Left cardiac atrium (tissue), 4 donors: ENCODE measurements at regions not wholly inside any gene's neighbourhood (a gene's known extent, or its start where the extent isn't known, plus 50 kb on each side); places are given as distances from the start of the nearest gene placed in this dataset.
"Not testable (repeated sequence)": the region's sequence is repeated elsewhere in the genome, so short reads cannot be mapped to it uniquely, and the experiment has no call there.

Source experiments
- ATAC-seq, 2 donors: fragments of 200-7000 bp; cut with Tn5 transposase; one replicate each; pipeline ENCODE4 v1.9.1; 2020; ENCODE audit warnings: mild to moderate bottlenecking in 2 of 2, moderate library complexity in 2 of 2
- DNase-seq: peaks from one replicate; pipeline ENCODE4 v3.0.0-alpha.2; 2020
- intact Hi-C, 2 donors: fragments of 100-400 bp; cut with DNase I; formaldehyde crosslinking; loops; one replicate each; pipeline versions ENCODE4 v1.14.1 to v1.15.1; 2022 to 2023
- donor health status: DM: no; HTN: yes; CAD: no.
- donor health status: DM: no; HTN: yes; CAD: no; lungs with severe emphysema.
- donor health status: DM: yes; HTN: yes; CAD: no.
- donor health status: Dilated cardiomyopathy.

DNA sequence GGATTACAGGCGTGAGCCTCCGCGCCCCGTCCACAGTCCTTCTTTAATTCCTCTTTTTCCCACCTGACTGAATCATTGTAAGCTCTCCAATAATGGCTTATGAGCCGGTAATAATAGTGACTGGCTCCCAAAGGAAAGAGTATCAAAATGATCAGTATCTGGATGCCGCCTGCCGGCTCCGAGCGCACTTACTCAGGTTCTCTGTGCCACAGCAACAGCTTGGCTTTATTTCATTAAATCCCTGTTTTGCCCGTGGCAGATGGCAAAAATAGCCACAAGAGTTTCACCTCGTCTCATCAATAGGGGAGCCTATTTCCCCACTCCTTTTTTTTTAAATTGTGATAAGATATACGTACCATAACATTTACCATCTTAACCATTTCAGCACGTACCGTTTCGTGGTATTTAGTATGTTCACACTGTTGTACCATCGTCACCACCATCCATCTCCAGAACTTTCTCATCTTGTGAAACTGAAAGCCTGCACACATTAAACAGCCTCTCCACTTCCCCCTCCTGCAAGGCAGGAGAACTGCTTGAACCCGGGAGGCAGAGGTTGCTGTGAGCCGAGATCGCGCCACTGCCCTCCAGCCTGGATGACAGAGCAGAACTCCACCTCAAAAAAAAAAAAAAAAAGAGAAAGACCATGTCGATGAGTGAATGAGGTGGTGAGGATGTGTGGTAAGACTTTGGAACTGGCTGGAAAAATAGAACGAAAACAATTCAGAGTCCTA lies 80.7 kb upstream of the DLG1 start:
- no peak for ATAC-seq
- DNase-seq, result no peak
- intact Hi-C loops, result no loop called here

DNA sequence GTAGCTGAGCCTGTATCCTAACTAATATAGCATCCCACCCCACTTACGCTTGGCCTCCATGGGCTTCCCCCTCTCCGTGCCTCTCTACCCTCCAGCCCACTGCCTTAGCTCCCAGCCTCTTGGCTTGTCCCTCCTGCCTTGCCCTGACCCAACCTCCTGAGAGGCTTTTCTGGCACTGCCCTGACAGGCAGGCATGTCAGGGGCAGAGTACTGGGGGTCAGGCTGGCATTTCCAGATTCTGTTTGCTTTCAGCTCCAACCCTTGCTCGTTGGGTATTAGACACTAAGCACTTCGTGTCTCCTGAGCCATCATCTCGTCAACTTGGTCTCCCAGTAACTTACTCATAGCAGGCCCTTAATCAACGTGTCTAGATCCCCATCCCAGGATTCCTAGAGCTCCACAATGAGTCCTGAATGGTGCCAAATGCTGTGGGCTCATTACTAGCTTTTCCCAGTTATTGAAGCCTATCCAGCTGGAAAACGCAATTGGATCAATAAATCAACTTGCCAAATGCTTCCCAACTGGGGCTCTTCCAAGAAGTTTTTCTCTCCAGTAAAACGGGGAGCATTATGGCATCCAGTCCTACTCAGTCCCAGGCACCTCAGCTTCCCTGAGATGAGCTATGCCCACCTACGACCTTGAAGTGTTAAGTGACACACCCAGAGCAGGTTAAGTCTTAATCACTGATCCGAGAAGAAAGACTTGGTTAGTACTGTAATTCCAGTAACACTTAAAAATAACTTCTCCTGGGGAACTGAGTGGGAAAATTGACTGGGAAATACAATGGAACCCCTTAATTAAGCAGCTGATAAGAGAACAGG lies 78.5 kb upstream of the DLG1 start:
- intact Hi-C loops, result no loop called here
- no peak for ATAC-seq
- no peak for DNase-seq

DNA sequence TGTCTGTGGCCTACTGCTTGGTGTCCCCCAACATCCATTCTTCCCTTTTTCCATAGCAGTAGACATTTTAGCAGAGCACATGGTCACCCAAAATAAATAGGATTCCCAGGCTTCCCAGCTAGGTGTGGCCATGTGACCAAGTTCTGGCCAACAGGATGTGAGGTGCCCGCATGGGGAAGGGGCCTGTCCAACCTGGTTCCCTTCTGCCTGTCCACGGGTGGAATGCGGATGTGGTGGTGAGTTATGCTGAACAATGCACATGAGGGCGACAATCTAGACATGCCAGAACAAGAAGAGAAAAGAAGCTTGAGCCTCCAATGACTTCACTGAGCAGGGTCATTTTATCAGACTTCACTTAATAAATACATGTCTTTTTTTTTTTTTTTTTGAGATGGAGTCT lies 77.6 kb upstream of the DLG1 start:
- ATAC-seq, result no peak
- DNase-seq, result no peak
- intact Hi-C loops, result no loop called here

DNA sequence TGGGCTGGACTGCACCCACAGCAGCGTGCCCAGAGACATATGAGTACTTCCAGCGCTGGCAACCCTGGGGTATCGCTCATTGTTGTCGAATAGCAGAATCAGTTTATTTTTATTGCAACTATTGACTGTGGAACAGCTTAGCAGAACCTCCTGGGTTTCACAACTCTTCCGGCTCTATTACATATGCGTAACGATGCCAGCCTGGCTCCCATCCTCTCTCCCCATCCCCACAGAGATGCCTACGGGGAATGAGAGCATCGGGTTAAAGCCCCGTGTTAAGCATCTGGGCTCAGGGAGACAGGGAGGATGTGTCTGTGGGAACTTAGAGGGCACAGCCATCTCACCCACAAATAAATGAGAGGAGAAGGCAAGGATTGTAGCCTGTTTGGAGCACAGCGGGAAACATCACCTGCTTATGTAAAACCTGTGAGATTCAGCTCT lies 76.6 kb upstream of the DLG1 start:
- intact Hi-C loops, result no loop called here
- DNase-seq (no peak), ATAC-seq (no peak)

DNA sequence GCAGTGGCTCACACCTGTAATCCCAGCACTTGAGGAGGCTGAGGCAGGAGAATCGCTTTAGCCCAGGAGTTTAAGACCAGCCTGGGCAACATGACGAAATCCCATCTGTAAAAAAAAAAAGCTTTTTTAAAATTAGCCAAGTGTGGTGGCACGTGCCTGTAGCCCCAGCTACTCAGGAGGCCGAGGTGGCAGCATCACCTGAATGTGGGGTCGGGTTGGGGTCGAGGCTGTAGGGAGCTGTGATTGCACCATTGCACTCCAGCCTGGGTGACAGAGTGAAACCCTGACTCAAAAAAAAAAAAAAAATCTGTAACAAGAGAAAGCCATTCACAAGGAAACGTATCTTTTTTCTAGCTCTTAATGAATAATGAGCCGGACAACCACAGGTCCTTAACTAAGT lies 74.7 kb upstream of the DLG1 start:
- DNase-seq (no peak), ATAC-seq (no peak)
- intact Hi-C loops, result no loop called here

DNA sequence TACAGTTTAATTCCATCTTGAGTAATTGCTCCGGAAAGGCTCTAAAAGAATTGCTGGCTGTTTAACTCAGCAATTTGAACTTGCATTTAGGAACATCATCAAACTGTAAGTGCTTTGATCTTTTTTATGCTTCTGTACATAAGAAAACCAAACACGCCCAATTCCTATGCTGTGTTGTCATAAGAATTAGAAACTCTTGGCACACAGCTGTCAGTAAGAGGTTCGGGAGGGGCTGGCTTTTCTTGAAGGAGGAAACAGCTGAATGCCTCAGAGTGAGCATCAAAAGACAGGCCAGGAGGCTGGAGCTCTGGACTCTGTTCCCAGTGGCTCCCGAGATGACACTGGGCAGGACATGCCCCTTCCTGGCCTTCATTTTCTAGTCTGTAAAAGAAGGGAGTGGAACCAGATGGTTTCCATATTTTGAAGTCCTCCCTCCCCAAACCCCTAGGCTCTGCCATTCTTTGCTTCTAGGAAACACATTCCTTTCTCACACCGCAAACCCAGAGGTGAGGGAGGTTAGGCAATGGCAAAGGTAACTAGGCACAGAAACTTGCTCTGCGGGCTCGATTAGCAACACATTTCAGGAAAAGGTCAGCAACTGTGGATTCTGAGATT lies 73.7 kb upstream of the DLG1 start:
- intact Hi-C loops, result no loop called here
- peak in 1 of 2 donors; percentile 79 for ATAC-seq

DNA sequence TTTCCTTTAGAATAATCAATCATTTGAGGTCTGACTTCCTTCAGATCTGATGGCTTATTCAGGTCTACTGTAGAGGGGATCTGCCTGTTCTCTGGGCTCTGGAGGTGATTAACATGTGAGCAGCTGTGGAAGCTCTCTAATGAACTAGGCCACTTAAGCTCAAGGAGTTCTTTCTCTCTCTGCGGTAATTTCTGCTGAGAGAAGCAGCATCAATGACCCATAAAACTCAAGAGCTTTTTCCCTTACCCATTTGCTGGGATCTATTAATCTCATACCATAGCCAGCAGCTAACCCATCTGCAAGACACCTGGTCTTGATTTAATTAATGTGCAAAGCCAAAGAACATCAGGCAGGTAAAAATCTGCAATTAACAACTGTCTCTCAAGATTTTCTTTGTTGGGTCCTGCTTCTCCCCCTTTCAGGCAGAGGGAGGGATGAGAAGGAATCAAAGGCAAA lies 73.2 kb upstream of the DLG1 start:
- no peak for ATAC-seq
- intact Hi-C loops, result no loop called here
- no peak for DNase-seq

More for the DNA sequence above, 73.7 kb upstream of the DLG1 start:
- no peak for DNase-seq

DNA sequence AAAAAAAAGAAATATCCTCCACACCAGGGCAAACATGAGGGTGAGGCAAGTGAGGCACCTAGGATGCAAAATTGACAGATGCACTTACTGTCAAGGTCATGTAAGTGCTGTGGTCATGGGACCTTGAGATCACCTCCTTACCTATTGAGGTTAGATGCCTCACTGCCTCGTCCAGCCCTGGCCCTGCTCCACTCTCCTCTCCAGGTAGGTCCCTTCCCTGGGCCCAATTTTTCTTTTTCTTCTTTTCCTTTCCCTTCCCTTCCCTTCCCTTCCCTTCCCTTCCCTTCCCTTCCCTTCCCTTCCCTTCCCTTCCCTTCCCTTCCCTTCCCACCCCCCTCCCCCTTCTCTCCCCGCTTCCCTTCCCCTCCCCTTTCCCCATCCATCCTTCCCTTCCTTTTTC lies 71.1 kb upstream of the DLG1 start:
- no peak for DNase-seq
- intact Hi-C loops, result no loop called here

DNA sequence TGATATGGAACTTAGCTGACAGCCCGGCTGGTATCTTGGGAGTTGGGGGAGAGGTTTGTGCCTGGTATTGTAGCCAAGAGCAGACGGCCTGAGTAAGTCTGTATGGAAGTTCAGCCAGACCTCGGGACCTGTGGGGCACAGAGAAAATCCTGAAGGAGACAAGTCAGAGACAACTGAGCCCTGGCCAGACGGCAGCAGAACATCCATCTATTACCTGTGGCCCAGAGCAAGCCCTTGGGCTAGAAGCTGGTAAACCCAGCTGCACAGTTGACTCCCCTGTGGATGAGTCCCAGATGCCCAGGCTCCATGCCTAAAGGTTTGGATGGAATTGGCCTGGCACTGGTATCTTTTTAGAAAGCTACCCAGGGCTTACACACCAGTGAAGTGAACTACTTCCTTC lies 70.4 kb upstream of the DLG1 start:
- intact Hi-C loops, result no loop called here
- ATAC-seq, result no peak
- DNase-seq, result no peak

More for the DNA sequence above, 71.1 kb upstream of the DLG1 start:
- no peak for ATAC-seq

DNA sequence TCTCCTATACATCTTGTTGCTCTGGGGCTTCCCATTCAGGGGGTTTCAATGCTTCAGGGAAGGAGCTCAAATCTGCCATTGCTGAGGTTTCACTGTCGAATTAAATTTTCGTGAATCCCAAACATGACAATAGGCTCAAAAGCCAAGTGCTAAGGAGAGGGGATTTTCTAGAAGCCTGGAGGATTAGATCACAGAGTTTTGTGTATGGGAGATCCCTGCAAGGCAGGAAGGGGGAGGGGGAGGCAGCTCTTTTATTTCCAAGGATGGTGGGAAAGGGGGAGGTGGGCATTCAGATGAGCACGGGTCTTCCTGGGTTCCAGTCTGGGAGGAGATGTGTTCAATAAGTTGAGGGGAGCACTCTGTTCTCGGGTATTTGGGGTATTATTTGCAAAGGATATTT lies 69.9 kb upstream of the DLG1 start:
- DNase-seq, result no peak
- intact Hi-C loops, result no loop called here
- ATAC-seq, result no peak

DNA sequence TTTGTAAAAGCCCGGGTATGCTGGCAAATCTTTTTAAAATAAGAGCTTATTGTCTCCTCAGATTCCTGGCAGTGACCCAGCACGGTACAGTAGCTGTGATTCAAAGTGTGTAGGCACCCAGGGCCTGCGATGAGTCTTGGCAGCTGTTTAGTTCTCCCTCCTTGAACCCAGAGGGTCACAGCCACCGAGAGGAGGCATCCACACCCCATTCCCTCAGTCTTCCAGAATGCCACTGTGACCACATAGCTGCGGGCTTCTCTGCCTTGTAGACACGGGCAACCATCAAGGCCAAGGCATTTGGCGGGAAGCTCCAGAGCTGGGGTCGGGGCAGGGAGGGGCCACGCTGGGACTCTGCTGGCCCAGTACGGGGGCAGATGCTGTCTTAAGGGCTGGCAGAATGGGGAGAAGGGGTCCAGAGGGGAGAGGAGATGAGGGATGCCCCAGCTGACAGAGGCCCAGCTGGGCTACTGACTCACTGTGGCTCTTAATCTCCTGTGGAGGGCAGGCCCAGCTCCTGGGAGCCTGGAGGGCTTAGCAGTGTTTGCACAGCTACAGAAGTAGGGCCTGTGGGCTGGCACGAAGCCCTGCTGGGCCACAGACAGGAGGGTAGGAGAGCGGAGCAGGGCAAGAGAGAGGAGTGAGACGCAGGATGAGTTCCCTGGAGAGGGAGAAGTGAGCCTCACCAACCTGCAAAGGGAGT lies 68.8 kb upstream of the DLG1 start:
- ATAC-seq (peak; percentile 19 to 29), DNase-seq (no peak)
- intact Hi-C loops, result no loop called here

DNA sequence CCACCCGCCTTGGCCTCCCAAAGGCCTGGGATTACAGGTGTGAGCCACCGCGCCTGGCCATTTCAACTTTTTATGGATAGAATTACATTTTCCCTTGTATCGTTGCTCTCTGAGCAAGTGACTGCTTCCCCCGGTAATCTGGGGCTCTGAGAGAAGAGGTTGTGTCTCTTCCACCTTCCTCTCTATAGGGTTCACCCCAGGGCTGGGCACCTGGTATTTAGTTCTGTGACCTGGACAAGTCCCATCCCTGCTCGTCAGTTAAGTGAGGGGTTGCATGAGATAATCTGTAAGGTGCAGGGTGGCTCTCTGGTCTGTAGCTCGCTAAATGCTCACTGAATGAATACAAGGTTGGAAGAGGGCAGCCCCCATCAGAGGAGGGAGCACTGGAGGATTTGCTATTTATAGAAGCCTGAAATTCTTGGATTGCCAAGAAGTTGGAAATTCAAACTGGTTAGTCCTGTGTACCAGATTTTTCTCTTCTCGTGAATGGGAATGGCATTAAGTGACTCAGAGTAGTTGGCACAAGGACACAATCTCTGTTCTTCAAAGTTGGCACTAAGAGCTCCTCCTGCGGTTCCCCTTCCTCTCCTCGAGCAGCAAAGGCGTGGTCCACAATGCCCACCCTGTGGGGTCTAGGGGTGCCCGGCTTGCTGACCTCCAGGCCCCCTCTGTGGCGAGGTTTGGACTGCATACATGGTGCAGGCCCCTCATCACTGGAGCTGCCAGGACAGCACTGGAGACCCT lies 68.1 kb upstream of the DLG1 start:
- peak in 1 of 2 donors; percentile 45 for ATAC-seq
- no peak for DNase-seq
- intact Hi-C loops, result no loop called here

DNA sequence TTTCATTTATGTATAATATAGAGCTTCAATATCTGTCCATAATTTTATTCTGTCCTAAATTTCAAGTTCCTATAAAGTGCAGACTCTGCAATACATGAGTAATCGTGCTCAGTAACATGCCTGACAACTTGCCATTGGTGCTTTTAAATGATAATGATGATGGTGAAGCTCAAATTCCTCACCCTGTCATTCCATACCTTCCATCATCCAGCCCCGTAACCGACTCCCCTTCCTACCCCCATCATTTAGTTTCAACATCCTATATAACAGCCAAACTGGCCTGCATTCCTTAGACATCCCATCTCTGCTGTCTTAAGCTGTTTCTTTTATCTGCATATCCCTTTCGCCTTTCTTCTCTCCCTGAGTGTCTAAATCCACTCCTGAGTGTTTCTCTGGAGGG lies 67.2 kb upstream of the DLG1 start:
- ATAC-seq (no peak), DNase-seq (no peak)
- intact Hi-C loops, result no loop called here

DNA sequence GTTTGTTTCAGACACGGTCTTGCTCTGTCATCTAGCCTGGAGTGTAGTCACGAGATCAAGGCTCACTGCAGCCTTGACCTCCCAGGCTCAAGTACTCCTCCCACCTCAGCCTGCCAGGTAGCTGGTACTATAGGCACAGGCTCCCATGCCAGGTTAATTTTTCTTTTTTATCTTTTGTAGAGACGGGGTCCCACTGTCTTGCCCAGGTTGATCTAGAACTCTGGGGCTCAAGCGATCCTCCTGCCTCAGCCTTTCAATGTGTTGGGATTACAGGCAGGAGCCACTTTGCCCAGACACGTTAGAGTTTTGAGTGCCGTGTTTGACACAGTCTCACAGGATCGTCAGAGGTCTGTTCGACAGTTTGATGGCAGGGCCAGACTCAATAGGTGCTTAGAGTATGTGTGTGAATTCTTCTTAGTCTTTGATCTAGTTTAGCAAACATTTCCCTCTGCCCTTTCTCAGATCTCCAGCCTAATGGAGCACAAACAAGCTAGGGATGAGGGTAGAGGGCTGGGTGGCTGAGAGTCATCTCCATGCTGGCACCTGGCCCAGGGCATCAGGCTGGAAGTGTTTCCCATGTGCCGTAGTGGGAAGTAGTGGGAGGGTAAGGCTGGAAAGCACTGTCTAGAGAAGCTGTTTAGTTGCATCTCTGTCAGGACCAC lies 66.1 kb upstream of the DLG1 start:
- ATAC-seq (peak in 1 of 2 donors; percentile 68), DNase-seq (no peak)
- intact Hi-C loops, result no loop called here

DNA sequence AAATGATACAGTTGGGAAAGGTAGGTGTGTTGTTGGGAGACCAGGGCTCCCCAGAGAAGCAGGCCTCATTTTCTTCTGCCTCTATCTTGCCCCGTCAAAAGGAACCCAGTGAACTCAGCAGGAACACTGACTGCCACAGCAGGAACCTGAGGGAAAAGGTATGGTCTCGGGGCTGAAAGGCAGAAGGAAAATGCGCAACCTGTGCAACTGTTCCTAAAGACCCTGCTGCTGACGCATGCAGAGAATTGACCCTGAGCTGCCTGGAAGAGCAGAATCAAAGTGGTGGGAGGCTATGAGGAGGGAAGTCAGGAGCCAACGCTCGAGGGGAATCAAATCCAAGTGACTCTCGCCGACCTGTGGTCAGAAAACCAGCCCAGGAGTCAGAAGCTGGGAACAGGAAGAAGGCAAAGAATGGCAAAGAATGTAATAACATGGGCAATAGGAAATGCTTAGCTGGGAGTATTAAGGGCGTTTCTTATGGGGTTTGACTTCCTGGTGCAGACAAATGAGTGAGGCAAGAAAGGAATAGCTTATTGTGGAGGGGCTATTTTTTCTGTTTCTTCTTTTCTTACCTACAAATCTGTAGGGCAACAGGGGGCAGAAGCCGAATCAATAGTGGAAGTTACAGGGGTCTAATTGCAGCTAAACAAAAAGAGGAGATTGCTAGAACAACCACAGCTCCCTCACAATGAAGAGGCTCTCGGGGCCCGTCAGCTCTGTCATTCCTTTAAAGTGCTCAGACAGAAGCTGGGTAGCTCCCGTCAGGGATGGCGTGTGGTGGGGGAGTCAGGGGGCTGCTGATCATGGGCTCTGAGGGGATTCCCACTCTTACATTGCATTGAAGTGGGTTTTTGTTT lies 65.4 kb upstream of the DLG1 start:
- ATAC-seq (no peak), DNase-seq (no peak)
- intact Hi-C loops, result no loop called here

DNA sequence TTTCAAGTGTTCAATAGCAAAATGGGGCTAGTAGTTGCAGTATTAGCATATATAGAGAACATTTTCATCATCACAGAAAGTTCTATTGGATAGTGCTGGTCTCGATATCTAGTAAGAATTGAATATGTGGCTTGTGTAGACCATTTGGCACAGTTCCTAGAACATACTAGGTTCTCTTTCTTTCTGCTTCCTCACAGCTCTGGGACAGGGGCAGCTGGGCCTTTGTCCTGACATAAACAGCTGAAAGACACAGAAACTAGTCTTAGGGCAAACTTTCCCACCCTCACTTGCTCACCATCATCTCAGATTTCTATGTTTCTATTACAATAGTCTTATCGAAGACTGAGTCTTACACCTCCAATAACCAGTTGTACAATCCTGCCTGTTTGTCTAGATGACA lies 63.7 kb upstream of the DLG1 start:
- intact Hi-C loops, result no loop called here
- ATAC-seq, result no peak
- DNase-seq, result no peak

DNA sequence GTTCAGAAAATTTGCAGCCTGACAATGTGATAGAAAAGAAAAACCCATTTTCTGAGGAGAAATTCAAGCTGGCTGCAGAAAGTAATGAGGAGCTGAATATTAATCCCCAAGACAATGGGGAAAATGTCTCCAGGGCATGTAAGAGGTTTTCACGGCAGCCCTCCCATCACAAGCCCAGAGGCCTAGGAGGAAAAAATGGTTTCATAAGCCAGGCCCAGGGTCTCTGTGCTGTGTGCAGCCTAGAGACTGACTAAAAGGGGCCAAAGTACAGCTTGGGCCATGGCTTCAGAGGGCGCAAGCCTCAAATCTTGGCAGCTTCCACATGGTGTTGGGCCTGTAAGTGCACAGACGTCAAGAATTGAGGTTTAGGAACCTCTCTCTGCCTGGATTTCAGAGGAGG lies 61.7 kb upstream of the DLG1 start:
- not testable (repeated sequence) for DNase-seq, ATAC-seq

More for the DNA sequence above, 61.7 kb upstream of the DLG1 start:
- intact Hi-C loops, result not testable (repeated sequence)
